ENCODE measurements at regions not wholly inside any gene's neighbourhood (a gene's known extent, or its start where the extent isn't known, plus 50 kb on each side); places are given as distances from the start of the nearest gene placed in this dataset.

- DNase-seq = no peak
Measured at GRCh38 chr2:19416784-19417684, 58.6 kb upstream of the OSR1 start.

- no peak for DNase-seq
Measured at GRCh38 chr2:19416083-19416482, 57.7 kb upstream of the OSR1 start.

GRCh38 chr2:19409046-19409445, 50.6 kb upstream of the OSR1 start:
- no peak for DNase-seq

GRCh38 chr2:19408592-19408991, 50.2 kb upstream of the OSR1 start:
- no peak for DNase-seq

Data from inflammatory macrophage (primary cell).